Sigmoid colon (tissue), 6 donors: ENCODE measurements at regions not wholly inside any gene's neighbourhood (a gene's known extent, or its start where the extent isn't known, plus 50 kb on each side); places are given as distances from the start of the nearest gene placed in this dataset.

Experiments used
- DNase-seq: peaks from one replicate; pipeline ENCODE4 v3.0.0-alpha.2; 2019
- H3K27ac ChIP-seq, 4 donors: fragments of 200-600 bp; sonication (generic); one replicate each; pipeline ENCODE4 v1.5.1; 2016 to 2019; ENCODE audit warnings: mild to moderate bottlenecking in 1 of 4
- H3K27me3 ChIP-seq, 3 donors: fragments of 200-600 bp; sonication (generic); one replicate each; pipeline ENCODE4 v1.5.1; 2019; ENCODE audit warnings: mild to moderate bottlenecking in 1 of 3
- H3K36me3 ChIP-seq, 4 donors: fragments of 200-600 bp; sonication (generic); one replicate each; pipeline ENCODE4 v1.5.1; 2016 to 2019
- H3K4me1 ChIP-seq, 4 donors: fragments of 200-600 bp; sonication (generic); one replicate each; pipeline ENCODE4 v1.5.1; 2017 to 2019
- H3K4me3 ChIP-seq, 4 donors: fragments of 200-600 bp; sonication (generic); one replicate each; pipeline ENCODE4 v1.5.1; 2017 to 2019; ENCODE audit warnings: mild to moderate bottlenecking in 2 of 4, moderate library complexity in 1 of 4
- H3K9me3 ChIP-seq, 4 donors: fragments of 200-600 bp in 3 of 4; sonication (generic) in 3 of 4; one replicate each; pipeline versions ENCODE4 v1.5.1 to v1.6.1; 2013 to 2019
- EP300 ChIP-seq, 4 donors: sonication (generic); formaldehyde crosslinking; IDR thresholded peaks; one replicate each; pipeline ENCODE4 v1.6.1; 2017; ENCODE audit warnings: antibody characterized with exemption in 4 of 4
- POLR2A ChIP-seq, 2 donors: fragments of 450-650 bp; IDR thresholded peaks; one replicate each; pipeline ENCODE4 v1.6.1; 2016; ENCODE audit warnings: antibody characterized with exemption in 2 of 2, mild to moderate bottlenecking in 2 of 2, moderate library complexity in 2 of 2
- POLR2AphosphoS5 ChIP-seq, 4 donors: sonication (generic); formaldehyde crosslinking; IDR thresholded peaks; one replicate each; pipeline ENCODE4 v1.6.1; 2017; ENCODE audit warnings: antibody characterized with exemption in 4 of 4
- WGBS, 2 donors: extraction: QIAGEN DNeasy Blood & Tissue Kit; methylation state at CpG; one replicate each; pipeline ENCODE4 v1.1.7; 2013; 5-methylcytosine and 5-hydroxymethylcytosine counted together
- intact Hi-C: fragments of 100-400 bp; cut with DNase I; formaldehyde crosslinking; loops from one replicate; pipeline ENCODE4 v1.15.1; 2023
- TF ChIP-seq, protein P1 (sequence below), 4 experiments: fragments of 450-650 bp in 3 of 4; fragments of 200-600 bp in 1 of 4; IDR thresholded peaks; one replicate each; pipeline ENCODE4 v1.5.1; 2016 to 2019; ENCODE audit warnings: antibody characterized with exemption in 4 of 4, mild to moderate bottlenecking in 3 of 4, moderate library complexity in 2 of 4
- donor health status: healthy with polysubstance abuse.
- donor health status: healthy.

DNA sequence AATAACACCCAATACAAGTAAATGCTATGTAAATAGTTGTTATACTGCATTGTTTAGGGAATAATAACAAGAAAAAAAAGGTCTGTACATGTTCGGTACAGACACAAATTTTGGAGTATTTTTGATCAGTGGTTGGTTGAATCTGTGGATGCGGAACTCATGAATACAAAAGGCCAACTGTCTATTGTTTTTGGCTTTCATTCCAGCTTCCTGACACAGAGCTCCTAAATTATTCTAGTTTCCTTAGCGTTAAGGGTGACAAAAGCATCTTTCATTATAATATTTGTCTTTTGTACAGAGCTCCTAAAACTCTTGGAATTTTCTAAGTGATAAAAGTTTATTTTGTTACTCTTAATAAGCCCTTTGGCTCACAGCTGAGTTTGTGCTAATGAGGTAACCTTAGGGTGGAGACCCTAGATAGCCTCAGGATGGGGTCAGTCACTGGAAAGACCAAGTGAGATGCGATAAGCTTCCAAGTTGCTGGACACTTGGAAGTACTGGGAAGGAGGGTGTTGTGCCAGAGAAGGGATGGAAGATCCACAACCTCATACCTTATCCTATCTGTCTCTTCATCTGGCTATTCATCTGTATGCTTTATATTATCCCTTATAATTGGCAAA, 57.4 kb upstream of the PRRC2C start:
- intact Hi-C loops, result no loop called here

DNA sequence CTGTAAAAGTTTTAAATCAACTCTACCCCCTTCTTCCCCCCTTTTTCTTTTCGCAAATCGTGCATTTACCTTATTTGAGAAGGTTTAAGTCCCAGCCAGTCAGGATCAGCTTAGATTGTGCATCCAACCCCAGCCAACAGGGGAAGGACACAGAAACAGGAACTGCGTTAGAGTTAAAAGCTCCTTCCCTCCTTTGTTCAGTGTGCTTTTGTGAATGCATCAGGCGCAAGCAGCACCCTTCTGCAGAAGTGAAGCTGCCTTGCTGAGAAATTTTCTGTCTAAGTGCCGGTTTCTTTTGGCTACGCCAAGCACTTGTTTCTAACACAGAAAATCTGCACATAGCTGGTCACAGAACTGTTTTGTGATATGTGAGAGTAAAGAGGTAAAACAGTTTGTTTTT, 56.2 kb upstream of the PRRC2C start:
- intact Hi-C loops, result no loop called here
- Histone ChIP-seq H3K9me3 (peaks cover 0 to 2% (median 0%) of the 10 kb centered on the region in 4 donors), H3K36me3 (no peaks in the 10 kb centered on the region), H3K27ac (no peak overlapping the region), H3K4me3 (no peak overlapping the region), H3K4me1 (no peaks in the 10 kb centered on the region), H3K27me3 (no peaks in the 10 kb centered on the region)
- DNase-seq, result no peak
- WGBS, 2 donors, result 87 to 91% methylated on average over 6 of the region's 6 CpGs
- TF ChIP-seq, protein P1, sequence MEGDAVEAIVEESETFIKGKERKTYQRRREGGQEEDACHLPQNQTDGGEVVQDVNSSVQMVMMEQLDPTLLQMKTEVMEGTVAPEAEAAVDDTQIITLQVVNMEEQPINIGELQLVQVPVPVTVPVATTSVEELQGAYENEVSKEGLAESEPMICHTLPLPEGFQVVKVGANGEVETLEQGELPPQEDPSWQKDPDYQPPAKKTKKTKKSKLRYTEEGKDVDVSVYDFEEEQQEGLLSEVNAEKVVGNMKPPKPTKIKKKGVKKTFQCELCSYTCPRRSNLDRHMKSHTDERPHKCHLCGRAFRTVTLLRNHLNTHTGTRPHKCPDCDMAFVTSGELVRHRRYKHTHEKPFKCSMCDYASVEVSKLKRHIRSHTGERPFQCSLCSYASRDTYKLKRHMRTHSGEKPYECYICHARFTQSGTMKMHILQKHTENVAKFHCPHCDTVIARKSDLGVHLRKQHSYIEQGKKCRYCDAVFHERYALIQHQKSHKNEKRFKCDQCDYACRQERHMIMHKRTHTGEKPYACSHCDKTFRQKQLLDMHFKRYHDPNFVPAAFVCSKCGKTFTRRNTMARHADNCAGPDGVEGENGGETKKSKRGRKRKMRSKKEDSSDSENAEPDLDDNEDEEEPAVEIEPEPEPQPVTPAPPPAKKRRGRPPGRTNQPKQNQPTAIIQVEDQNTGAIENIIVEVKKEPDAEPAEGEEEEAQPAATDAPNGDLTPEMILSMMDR (IDR thresholded peaks at IDR 0.05), result no peak
- TF ChIP-seq POLR2AphosphoS5 (IDR thresholded peaks at IDR 0.05) (no peak), POLR2A (IDR thresholded peaks at IDR 0.05) (no peak), EP300 (IDR thresholded peaks at IDR 0.05) (no peak)

More for the DNA sequence above, 57.4 kb upstream of the PRRC2C start:
- no peak for DNase-seq
- 79 to 82% methylated on average over 4 of the region's 4 CpGs for WGBS, 2 donors
- Histone ChIP-seq H3K4me1 (no peaks in the 10 kb centered on the region), H3K4me3 (no peak overlapping the region), H3K27me3 (no peaks in the 10 kb centered on the region), H3K36me3 (no peaks in the 10 kb centered on the region), H3K9me3 (peaks cover 0 to 2% (median 0%) of the 10 kb centered on the region in 4 donors), H3K27ac (no peak overlapping the region)
- TF ChIP-seq, protein P1 (IDR thresholded peaks at IDR 0.05), result no peak
- TF ChIP-seq EP300 (IDR thresholded peaks at IDR 0.05), result no peak
- no peak for TF ChIP-seq POLR2A (IDR thresholded peaks at IDR 0.05)
- no peak for TF ChIP-seq POLR2AphosphoS5 (IDR thresholded peaks at IDR 0.05)

GRCh38 chr1:171431994-171432393, 53.3 kb upstream of the PRRC2C start:
- 82 to 85% methylated on average over 2 of the region's 2 CpGs for WGBS, 2 donors
- Histone ChIP-seq H3K4me3 (no peak overlapping the region), H3K9me3 (peaks cover 0 to 2% (median 0%) of the 10 kb centered on the region in 4 donors), H3K27me3 (no peaks in the 10 kb centered on the region), H3K36me3 (no peaks in the 10 kb centered on the region), H3K27ac (no peak overlapping the region), H3K4me1 (no peaks in the 10 kb centered on the region)
- intact Hi-C loops, result no loop called here
- no peak for TF ChIP-seq POLR2AphosphoS5 (IDR thresholded peaks at IDR 0.05)
- TF ChIP-seq EP300 (IDR thresholded peaks at IDR 0.05), result no peak
- TF ChIP-seq, protein P1 (IDR thresholded peaks at IDR 0.05), result no peak
- no peak for TF ChIP-seq POLR2A (IDR thresholded peaks at IDR 0.05)
- no peak for DNase-seq

GRCh38 chr1:171432473-171432872, 52.9 kb upstream of the PRRC2C start:
- H3K27ac ChIP-seq, result no peak overlapping the region
- peaks cover 0 to 2% (median 0%) of the 10 kb centered on the region in 4 donors for H3K9me3 ChIP-seq
- WGBS, 2 donors, result 96 to 98% methylated on average over 1 of the region's 1 CpG
- intact Hi-C loops, result no loop called here
- H3K27me3 ChIP-seq, result no peaks in the 10 kb centered on the region
- no peak for DNase-seq
- H3K36me3 ChIP-seq, result no peaks in the 10 kb centered on the region
- TF ChIP-seq EP300 (IDR thresholded peaks at IDR 0.05) (no peak), POLR2AphosphoS5 (IDR thresholded peaks at IDR 0.05) (no peak), POLR2A (IDR thresholded peaks at IDR 0.05) (no peak)
- TF ChIP-seq, protein P1 (IDR thresholded peaks at IDR 0.05), result no peak
- H3K4me1 ChIP-seq, result no peaks in the 10 kb centered on the region
- H3K4me3 ChIP-seq, result no peak overlapping the region

- H3K27ac ChIP-seq, result no peak overlapping the region
- H3K4me3 ChIP-seq, result no peak overlapping the region
- 90 to 92% methylated on average over 2 of the region's 2 CpGs for WGBS, 2 donors
- no peaks in the 10 kb centered on the region for H3K4me1 ChIP-seq
- no peaks in the 10 kb centered on the region for H3K27me3 ChIP-seq
- H3K9me3 ChIP-seq, result peaks cover 0 to 2% (median 0%) of the 10 kb centered on the region in 4 donors
- H3K36me3 ChIP-seq, result no peaks in the 10 kb centered on the region
- intact Hi-C loops, result no loop called here
- TF ChIP-seq POLR2A (IDR thresholded peaks at IDR 0.05), result no peak
- TF ChIP-seq, protein P1 (IDR thresholded peaks at IDR 0.05), result no peak
- no peak for TF ChIP-seq EP300 (IDR thresholded peaks at IDR 0.05)
- no peak for TF ChIP-seq POLR2AphosphoS5 (IDR thresholded peaks at IDR 0.05)
- no peak for DNase-seq
Observed at GRCh38 chr1:171433451-171433850, 51.9 kb upstream of the PRRC2C start.
